PC-3 (cell line): ENCODE measurements at regions not wholly inside any gene's neighbourhood (a gene's known extent, or its start where the extent isn't known, plus 50 kb on each side); places are given as distances from the start of the nearest gene placed in this dataset.

Experiments
- ATAC-seq: fragments of 200-7000 bp; cut with Tn5 transposase; 2 replicates; pipeline ENCODE4 v1.9.1; 2020; ENCODE audit warnings: mild to moderate bottlenecking, moderate library complexity
- BruUV-seq: library from RNA; stranded (reverse); fragments of 400-500 nt; replicated peaks from 2 replicates; lab custom pipeline; 2021; lab: Mats Ljungman, UMichigan
- CTCF ChIA-PET: fragments of 300-600 bp; sonication (Branson Sonifier 250); formaldehyde crosslinking; loops from one replicate; lab custom pipeline; 2022; ENCODE audit warnings: antibody characterized with exemption; lab: Charles Lee
- POLR2A ChIA-PET: fragments of 300-600 bp; sonication (Branson Sonifier 250); formaldehyde crosslinking; loops from one replicate; lab custom pipeline; 2022; ENCODE audit warnings: antibody characterized with exemption; ENCODE audit not compliant: unreplicated experiment; lab: Charles Lee
- DNase-seq: peaks from one replicate; pipeline ENCODE4 v3.0.0-alpha.2; 2015
- H2AFZ ChIP-seq: fragments of 300-600 bp; sonication (generic); 2 replicates; pipeline ENCODE4 v1.6.0; 2016; ENCODE audit warnings: antibody characterized with exemption, low read length
- H3F3A ChIP-seq: fragments of 300-600 bp; sonication (generic); one replicate; pipeline ENCODE4 v1.6.0; 2017; ENCODE audit warnings: antibody characterized with exemption, low read length, control low read depth, mild to moderate bottlenecking; ENCODE audit not compliant: unreplicated experiment
- H3K27ac ChIP-seq: fragments of 300-600 bp; sonication (generic); 2 replicates; pipeline ENCODE4 v1.5.1; 2016; ENCODE audit warnings: mild to moderate bottlenecking, low read length
- H3K27me3 ChIP-seq: fragments of 300-600 bp; sonication (generic); 2 replicates; pipeline ENCODE4 v1.6.1; 2016; ENCODE audit warnings: low read length, mixed read lengths
- H3K36me3 ChIP-seq: fragments of 300-600 bp; sonication (generic); 2 replicates; pipeline ENCODE4 v1.6.1; 2016; ENCODE audit warnings: low read depth, mixed run types, low read length, mixed read lengths
- H3K4me1 ChIP-seq: fragments of 300-600 bp; sonication (generic); 2 replicates; pipeline ENCODE4 v1.5.1; 2016; ENCODE audit warnings: low read length; ENCODE audit not compliant: insufficient read depth
- H3K4me2 ChIP-seq: fragments of 300-600 bp; sonication (generic); 2 replicates; pipeline ENCODE4 v1.6.0; 2016; ENCODE audit warnings: low read length
- H3K4me3 ChIP-seq: fragments of 300-600 bp; sonication (generic); 2 replicates; pipeline ENCODE4 v1.5.1; 2016; ENCODE audit warnings: mild to moderate bottlenecking, low read length, mixed read lengths
- H3K79me2 ChIP-seq: fragments of 300-600 bp; sonication (generic); 2 replicates; pipeline ENCODE4 v1.6.1; 2017; ENCODE audit warnings: low read length, mixed read lengths
- H3K9ac ChIP-seq: fragments of 300-600 bp; sonication (generic); 2 replicates; pipeline ENCODE4 v1.6.0; 2016; ENCODE audit warnings: mild to moderate bottlenecking, low read length
- H3K9me2 ChIP-seq: fragments of 300-600 bp; sonication (generic); replicated peaks from 2 replicates; pipeline ENCODE4 v1.6.1; 2016; ENCODE audit warnings: mixed run types, low read length, mixed read lengths
- H3K9me3 ChIP-seq: fragments of 300-600 bp; sonication (generic); 2 replicates; pipeline ENCODE4 v1.6.1; 2016; ENCODE audit warnings: low read length, mixed read lengths
- H4K20me1 ChIP-seq: fragments of 300-600 bp; sonication (generic); 2 replicates; pipeline ENCODE4 v1.6.1; 2016; ENCODE audit warnings: low read length, mixed read lengths
- EZH2 ChIP-seq: fragments of 300-600 bp; sonication (generic); IDR thresholded peaks from one replicate; pipeline ENCODE4 v1.6.1; 2017; ENCODE audit warnings: antibody characterized with exemption, mild to moderate bottlenecking, low read length; ENCODE audit not compliant: unreplicated experiment
- EZH2phosphoT487 ChIP-seq: fragments of 300-600 bp; sonication (generic); IDR thresholded peaks from 2 replicates; pipeline ENCODE4 v1.6.1; 2018; ENCODE audit warnings: mild to moderate bottlenecking, antibody characterized with exemption, low read length, borderline replicate concordance
- intact Hi-C: fragments of 100-400 bp; cut with micrococcal nuclease; formaldehyde crosslinking; loops from 2 replicates; pipeline ENCODE4 v1.9.0; 2023
- TF ChIP-seq, protein P1 (sequence below): fragments of 300-600 bp; sonication (generic); conservative IDR thresholded peaks from 2 replicates; pipeline ENCODE4 v1.5.1; 2017; ENCODE audit warnings: antibody characterized with exemption, low read depth, mild to moderate bottlenecking, low read length

DNA sequence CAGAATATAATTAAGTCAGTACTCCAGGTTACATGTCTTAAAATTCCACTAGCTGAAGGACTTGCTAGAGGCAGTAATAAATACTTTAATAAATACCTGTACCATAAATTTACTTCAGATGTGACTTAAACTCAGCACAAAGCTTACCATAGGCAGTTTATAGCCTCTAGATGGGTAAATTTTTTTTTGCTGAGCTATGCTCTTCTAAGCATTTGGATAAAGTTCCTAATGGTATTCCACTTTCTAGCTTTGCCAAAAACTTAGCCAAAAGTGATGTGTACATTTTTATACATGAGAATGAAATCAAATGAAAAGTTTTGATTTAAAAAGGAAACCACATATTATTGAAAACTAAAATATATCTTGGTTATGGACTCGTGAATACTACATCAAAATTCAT lies 63.7 kb upstream of the DHX40 start:
- H3K4me2 ChIP-seq = no peak overlapping the region
- intact Hi-C loops = no loop called here
- no peak overlapping the region for H3K27ac ChIP-seq
- H3K9me2 ChIP-seq = no peaks in the 10 kb centered on the region
- H3K79me2 ChIP-seq = no peaks in the 10 kb centered on the region
- H4K20me1 ChIP-seq = no peaks in the 10 kb centered on the region
- peaks cover 8% of the 10 kb centered on the region; the same call in 1 of the 2 replicates for H3K27me3 ChIP-seq
- ChIA-PET CTCF (no interaction called here), POLR2A (interaction anchor here (0.7 kb wide), 1 partner anchor 39 kb away, joined by 13 read pairs; no protein-coding TSS in a partner anchor)
- no peak overlapping the region for H3K4me3 ChIP-seq
- H3K36me3 ChIP-seq = no peaks in the 10 kb centered on the region
- DNase-seq (no peak), ATAC-seq (no peak)
- no peaks in the 10 kb centered on the region for H3F3A ChIP-seq
- H2AFZ ChIP-seq = no peak overlapping the region
- no peak for TF ChIP-seq EZH2
- TF ChIP-seq, protein P1, sequence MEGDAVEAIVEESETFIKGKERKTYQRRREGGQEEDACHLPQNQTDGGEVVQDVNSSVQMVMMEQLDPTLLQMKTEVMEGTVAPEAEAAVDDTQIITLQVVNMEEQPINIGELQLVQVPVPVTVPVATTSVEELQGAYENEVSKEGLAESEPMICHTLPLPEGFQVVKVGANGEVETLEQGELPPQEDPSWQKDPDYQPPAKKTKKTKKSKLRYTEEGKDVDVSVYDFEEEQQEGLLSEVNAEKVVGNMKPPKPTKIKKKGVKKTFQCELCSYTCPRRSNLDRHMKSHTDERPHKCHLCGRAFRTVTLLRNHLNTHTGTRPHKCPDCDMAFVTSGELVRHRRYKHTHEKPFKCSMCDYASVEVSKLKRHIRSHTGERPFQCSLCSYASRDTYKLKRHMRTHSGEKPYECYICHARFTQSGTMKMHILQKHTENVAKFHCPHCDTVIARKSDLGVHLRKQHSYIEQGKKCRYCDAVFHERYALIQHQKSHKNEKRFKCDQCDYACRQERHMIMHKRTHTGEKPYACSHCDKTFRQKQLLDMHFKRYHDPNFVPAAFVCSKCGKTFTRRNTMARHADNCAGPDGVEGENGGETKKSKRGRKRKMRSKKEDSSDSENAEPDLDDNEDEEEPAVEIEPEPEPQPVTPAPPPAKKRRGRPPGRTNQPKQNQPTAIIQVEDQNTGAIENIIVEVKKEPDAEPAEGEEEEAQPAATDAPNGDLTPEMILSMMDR = no peak
- BruUV-seq = no TSS peak
- H3K9ac ChIP-seq = no peak overlapping the region
- no peaks in the 10 kb centered on the region for H3K9me3 ChIP-seq
- H3K4me1 ChIP-seq = no peaks in the 10 kb centered on the region

DNA sequence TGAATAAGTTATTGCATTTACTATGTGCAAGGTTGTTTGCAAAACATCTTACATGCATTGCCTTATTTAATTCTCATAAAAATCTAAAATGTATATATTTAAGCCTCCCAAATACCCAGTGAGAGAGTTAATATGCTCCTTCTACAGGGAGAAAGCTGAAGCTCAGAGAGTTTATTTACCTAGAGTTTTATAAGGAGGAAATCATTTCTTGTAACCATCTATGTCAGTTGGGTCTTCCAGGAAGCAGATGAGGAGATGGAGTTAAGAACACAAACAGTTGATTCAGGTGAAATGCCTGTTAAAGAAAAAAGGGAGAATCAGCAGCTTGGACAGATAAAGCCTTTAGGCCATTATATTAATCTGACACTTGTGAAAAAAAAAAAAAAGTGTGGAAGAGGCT lies 62.6 kb upstream of the DHX40 start:
- Histone ChIP-seq H3K27ac (no peak overlapping the region), H3K9ac (no peak overlapping the region), H3K4me3 (no peak overlapping the region), H3K27me3 (peaks cover 8% of the 10 kb centered on the region; the same call in 1 of the 2 replicates), H3K9me2 (no peaks in the 10 kb centered on the region), H2AFZ (no peak overlapping the region), H3K36me3 (no peaks in the 10 kb centered on the region), H3K9me3 (no peaks in the 10 kb centered on the region), H3F3A (no peaks in the 10 kb centered on the region), H3K4me2 (no peak overlapping the region), H3K4me1 (no peaks in the 10 kb centered on the region), H4K20me1 (no peaks in the 10 kb centered on the region), H3K79me2 (no peaks in the 10 kb centered on the region)
- TF ChIP-seq, protein P1 = no peak
- TF ChIP-seq EZH2 (no peak), EZH2phosphoT487 (no peak)
- ATAC-seq (peak; percentile 48), DNase-seq (no peak)
- no TSS peak for BruUV-seq
- ChIA-PET CTCF (no interaction called here), POLR2A (no interaction called here)
- intact Hi-C loops = no loop called here

DNA sequence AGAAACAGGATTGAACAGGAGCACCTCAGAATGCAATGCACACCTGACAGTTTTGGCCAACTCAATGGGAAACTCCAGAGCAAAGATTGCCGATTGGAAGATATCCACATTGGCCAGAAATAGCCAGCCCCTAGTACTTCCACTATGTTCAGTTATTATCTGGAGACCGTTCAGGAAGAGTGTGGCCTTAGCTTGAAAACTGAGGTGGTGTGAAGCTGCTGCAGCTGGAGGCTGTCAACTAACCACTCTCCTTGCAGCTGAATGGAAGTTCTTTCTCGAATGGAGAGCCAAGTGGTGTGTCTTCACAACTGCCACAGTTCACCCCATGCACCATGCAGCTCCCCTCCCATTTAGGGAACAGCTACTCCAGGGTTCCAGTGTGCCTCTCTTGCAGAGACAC lies 61.9 kb upstream of the DHX40 start:
- TF ChIP-seq EZH2 = no peak
- BruUV-seq = no TSS peak
- no peaks in the 10 kb centered on the region for H3K79me2 ChIP-seq
- H3K9me3 ChIP-seq = no peaks in the 10 kb centered on the region
- H3F3A ChIP-seq = no peaks in the 10 kb centered on the region
- no peaks in the 10 kb centered on the region for H3K36me3 ChIP-seq
- H3K27ac ChIP-seq = no peak overlapping the region
- no peak overlapping the region for H2AFZ ChIP-seq
- DNase-seq (no peak), ATAC-seq (no peak)
- no peaks in the 10 kb centered on the region for H3K9me2 ChIP-seq
- H3K4me1 ChIP-seq = no peaks in the 10 kb centered on the region
- intact Hi-C loops = no loop called here
- no peak overlapping the region for H3K4me2 ChIP-seq
- CTCF ChIA-PET = no interaction called here
- H3K27me3 ChIP-seq = peaks cover 7% of the 10 kb centered on the region; the same call in 1 of the 2 replicates
- POLR2A ChIA-PET = no interaction called here
- no peaks in the 10 kb centered on the region for H4K20me1 ChIP-seq
- no peak overlapping the region for H3K9ac ChIP-seq
- H3K4me3 ChIP-seq = no peak overlapping the region
